GM23338 (cell line): ENCODE measurements at regions not wholly inside any gene's neighbourhood (a gene's known extent, or its start where the extent isn't known, plus 50 kb on each side); places are given as distances from the start of the nearest gene placed in this dataset.

Experiments used
- ATAC-seq: fragments of 200-7000 bp; cut with Tn5 transposase; 3 replicates; pipeline ENCODE4 v1.9.1; 2020
- DNase-seq: peaks from one replicate; pipeline ENCODE4 v3.0.0-alpha.2; 2015; ENCODE audit warnings: low spot score
- H2AFZ ChIP-seq: fragments of 200-600 bp; sonication (generic); 2 replicates; pipeline ENCODE4 v1.8.0; 2016; ENCODE audit warnings: antibody characterized with exemption, mild to moderate bottlenecking, moderate library complexity
- H3F3A ChIP-seq: fragments of 200-600 bp; sonication (generic); replicated peaks from 2 replicates; pipeline ENCODE4 v1.8.0; 2017; ENCODE audit warnings: antibody characterized with exemption, mixed run types, low read depth
- H3K27ac ChIP-seq: fragments of 200-600 bp; sonication (generic); 2 replicates; pipeline ENCODE4 v1.6.1; 2016; ENCODE audit warnings: low read depth
- H3K27me3 ChIP-seq: fragments of 200-600 bp; sonication (generic); 2 replicates; pipeline ENCODE4 v1.8.0; 2016; ENCODE audit warnings: mild to moderate bottlenecking, mixed run types, moderate library complexity; ENCODE audit not compliant: insufficient read depth
- H3K36me3 ChIP-seq: fragments of 200-600 bp; sonication (generic); 2 replicates; pipeline ENCODE4 v1.8.0; 2016; ENCODE audit warnings: mild to moderate bottlenecking; ENCODE audit not compliant: insufficient read depth
- H3K4me1 ChIP-seq: fragments of 200-600 bp; sonication (generic); 2 replicates; pipeline ENCODE4 v1.8.0; 2016; ENCODE audit warnings: mild to moderate bottlenecking, moderate library complexity; ENCODE audit not compliant: insufficient read depth
- H3K4me2 ChIP-seq: fragments of 200-600 bp; sonication (generic); 2 replicates; pipeline ENCODE4 v1.7.1; 2017; ENCODE audit warnings: mixed run types
- H3K4me3 ChIP-seq: fragments of 200-600 bp; sonication (generic); 2 replicates; pipeline ENCODE4 v1.6.1; 2016; ENCODE audit warnings: mixed run types
- H3K79me2 ChIP-seq: fragments of 200-600 bp; sonication (generic); replicated peaks from 2 replicates; pipeline ENCODE4 v1.8.0; 2017; ENCODE audit warnings: mild to moderate bottlenecking; ENCODE audit not compliant: insufficient read depth
- H3K9me2 ChIP-seq: fragments of 200-600 bp; sonication (generic); 2 replicates; pipeline ENCODE4 v1.8.0; 2017; ENCODE audit not compliant: insufficient read depth
- H4K20me1 ChIP-seq: fragments of 200-600 bp; sonication (generic); replicated peaks from 2 replicates; pipeline ENCODE4 v1.8.0; 2017; ENCODE audit warnings: mild to moderate bottlenecking; ENCODE audit not compliant: insufficient read depth
- H3K27ac Mint-ChIP-seq: 2 replicates; pipeline ENCODE4 v1.8.0; 2020; ENCODE audit warnings: inconsistent platforms, mild to moderate bottlenecking, moderate library complexity, mixed read lengths
- H3K27me3 Mint-ChIP-seq: 3 replicates; pipeline ENCODE4 v1.8.0; 2022; ENCODE audit warnings: low read depth, mild to moderate bottlenecking, moderate library complexity, mixed read lengths, inconsistent platforms; ENCODE audit not compliant: insufficient read depth, poor library complexity
- H3K36me3 Mint-ChIP-seq: 3 replicates; pipeline ENCODE4 v1.8.0; 2021; ENCODE audit warnings: low read depth, mild to moderate bottlenecking, inconsistent platforms, moderate library complexity, mixed read lengths
- H3K4me1 Mint-ChIP-seq: 3 replicates; pipeline ENCODE4 v1.8.0; 2020; ENCODE audit warnings: mild to moderate bottlenecking, inconsistent platforms, mixed read lengths
- H3K4me3 Mint-ChIP-seq: 3 replicates; pipeline ENCODE4 v1.8.0; 2021; ENCODE audit warnings: moderate library complexity, mild to moderate bottlenecking, inconsistent platforms, mixed read lengths
- H3K9me3 Mint-ChIP-seq: 3 replicates; pipeline ENCODE4 v1.8.0; 2020; ENCODE audit warnings: moderate library complexity, mild to moderate bottlenecking, inconsistent platforms, mixed read lengths
- CREB1 ChIP-seq: fragments of 250-450 bp; sonication (Bioruptor Pico); IDR thresholded peaks from 2 replicates; pipeline ENCODE4 v1.5.0; 2020; ENCODE audit warnings: low read depth, mild to moderate bottlenecking, moderate library complexity
- EZH2phosphoT487 ChIP-seq: fragments of 200-600 bp; sonication (generic); IDR thresholded peaks from one replicate; pipeline ENCODE4 v1.8.1; 2018; ENCODE audit warnings: antibody characterized with exemption; ENCODE audit not compliant: unreplicated experiment
- NANOG ChIP-seq: IDR thresholded peaks from 2 replicates; pipeline ENCODE4 v1.6.1; 2016; ENCODE audit warnings: antibody characterized with exemption, borderline replicate concordance
- POLR2AphosphoS5 ChIP-seq: IDR thresholded peaks from 2 replicates; pipeline ENCODE4 v1.6.1; 2016; ENCODE audit warnings: antibody characterized with exemption, low read depth
- STAT1 ChIP-seq: IDR thresholded peaks from one replicate; pipeline ENCODE4 v1.6.1; 2016; ENCODE audit warnings: antibody characterized with exemption; ENCODE audit not compliant: unreplicated experiment
- ZNF114 ChIP-seq: fragments of 250-450 bp; sonication (Bioruptor Pico); IDR thresholded peaks from 2 replicates; pipeline ENCODE4 v1.5.0; 2020; ENCODE audit warnings: mild to moderate bottlenecking, moderate library complexity
- ZNF331 ChIP-seq: fragments of 250-450 bp; sonication (Bioruptor Pico); IDR thresholded peaks from 2 replicates; pipeline ENCODE4 v1.5.0; 2020; ENCODE audit warnings: low read depth, mild to moderate bottlenecking, moderate library complexity
- TF ChIP-seq, protein P1 (sequence below): IDR thresholded peaks from 2 replicates; pipeline ENCODE4 v1.6.1; 2016; ENCODE audit warnings: antibody characterized with exemption
- TF ChIP-seq, protein P2 (sequence below): fragments of 250-450 bp; sonication (Bioruptor Pico); IDR thresholded peaks from 2 replicates; pipeline ENCODE4 v1.5.0; 2020; ENCODE audit warnings: mild to moderate bottlenecking, moderate library complexity

DNA sequence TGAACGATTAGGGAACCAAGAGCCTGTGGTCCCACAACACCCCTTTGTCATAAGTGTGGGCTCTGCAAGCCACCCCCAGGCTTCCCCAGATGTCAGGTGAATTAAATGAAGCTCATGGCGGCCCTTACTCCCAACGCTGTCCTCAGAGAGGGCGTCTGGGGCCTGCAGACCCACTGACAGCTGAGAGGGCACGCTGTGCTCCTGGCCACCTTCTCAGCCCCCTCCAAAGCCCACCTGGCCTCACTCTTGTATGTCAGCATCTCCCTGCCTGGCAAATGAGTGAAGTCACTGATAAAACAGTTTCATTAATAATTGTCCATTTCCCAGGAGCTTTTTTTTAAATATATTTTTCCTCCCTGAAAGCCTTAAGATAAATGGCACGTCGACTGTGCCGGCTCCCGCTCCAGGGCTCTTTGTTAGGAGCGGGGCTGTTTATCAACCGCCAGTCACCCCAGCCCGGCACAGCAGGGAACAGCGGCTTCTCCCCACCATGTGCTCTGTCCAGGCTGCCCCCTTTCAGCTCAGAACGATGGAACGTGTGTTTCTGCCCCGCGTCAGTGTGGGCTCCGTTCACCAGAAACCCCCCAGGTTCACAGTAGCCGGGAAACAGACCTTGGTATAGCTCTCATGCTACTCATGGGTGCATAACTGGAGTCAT is 94.7 kb upstream of the SFSWAP start:
- no peak overlapping the region for H3K4me3 ChIP-seq
- peaks cover 8% of the 10 kb centered on the region for H3K4me1 ChIP-seq
- H2AFZ ChIP-seq = 0 out of 2 replicates have a peak overlapping the region, but pooled peaks have one; percentile 38
- Mint-ChIP-seq H3K4me3 (no peak overlapping the region), H3K27ac (no peak overlapping the region), H3K27me3 (peaks cover 12% of the 10 kb centered on the region), H3K9me3 (no peaks in the 10 kb centered on the region; the same call in 2 of the 3 replicates), H3K4me1 (peaks cover 22% of the 10 kb centered on the region), H3K36me3 (no peaks in the 10 kb centered on the region)
- no peaks in the 10 kb centered on the region for H3F3A ChIP-seq
- H3K36me3 ChIP-seq = no peaks in the 10 kb centered on the region
- DNase-seq = no peak
- no peak overlapping the region for H3K27ac ChIP-seq
- no peaks in the 10 kb centered on the region for H3K27me3 ChIP-seq
- 0 out of 2 replicates have a peak overlapping the region, but pooled peaks have one; percentile 10 for H3K4me2 ChIP-seq
- H3K9me2 ChIP-seq = no peaks in the 10 kb centered on the region
- no peak for ATAC-seq
- TF ChIP-seq CREB1 (CRISPR knock-in tag) = no peak
- TF ChIP-seq NANOG = no peak
- no peak for TF ChIP-seq ZNF114 (CRISPR knock-in tag)
- TF ChIP-seq ZNF331 (CRISPR knock-in tag) = no peak
- H3K79me2 ChIP-seq = no peaks in the 10 kb centered on the region
- no peaks in the 10 kb centered on the region for H4K20me1 ChIP-seq

DNA sequence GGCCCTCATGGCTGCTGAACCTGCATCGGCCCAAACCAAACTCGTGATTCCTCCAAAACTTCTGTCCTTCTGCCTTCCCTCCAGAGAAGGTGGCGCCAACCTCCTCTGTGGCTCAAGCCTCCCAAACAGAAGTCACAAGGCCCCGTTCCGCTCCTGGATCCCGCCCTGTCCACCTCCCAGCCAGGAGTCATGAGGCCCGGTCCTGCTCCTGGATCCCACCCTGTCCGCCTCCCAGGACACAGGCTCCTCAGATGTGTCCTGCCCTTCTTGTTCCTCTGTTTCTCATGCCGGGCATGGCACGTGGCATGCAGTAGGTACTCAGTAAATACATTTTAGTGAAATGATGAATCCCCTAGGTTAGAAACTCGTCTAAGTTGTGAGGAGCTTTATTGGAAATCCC is 94.2 kb upstream of the SFSWAP start:
- Histone ChIP-seq H3F3A (no peaks in the 10 kb centered on the region), H3K9me2 (no peaks in the 10 kb centered on the region), H4K20me1 (no peaks in the 10 kb centered on the region), H3K79me2 (no peaks in the 10 kb centered on the region), H3K27ac (no peak overlapping the region), H2AFZ (no peak overlapping the region), H3K27me3 (no peaks in the 10 kb centered on the region), H3K4me3 (no peak overlapping the region), H3K4me2 (no peak overlapping the region), H3K36me3 (no peaks in the 10 kb centered on the region), H3K4me1 (peaks cover 13% of the 10 kb centered on the region)
- Mint-ChIP-seq H3K36me3 (no peaks in the 10 kb centered on the region), H3K27ac (no peak overlapping the region), H3K9me3 (no peaks in the 10 kb centered on the region; the same call in 2 of the 3 replicates), H3K27me3 (peaks cover 10% of the 10 kb centered on the region), H3K4me1 (peaks cover 25% of the 10 kb centered on the region), H3K4me3 (no peak overlapping the region)
- ATAC-seq (no peak), DNase-seq (no peak)
- TF ChIP-seq POLR2AphosphoS5 (no peak), CREB1 (CRISPR knock-in tag) (no peak), ZNF331 (CRISPR knock-in tag) (no peak), STAT1 (no peak), NANOG (no peak), EZH2phosphoT487 (no peak)
- TF ChIP-seq, protein P1, sequence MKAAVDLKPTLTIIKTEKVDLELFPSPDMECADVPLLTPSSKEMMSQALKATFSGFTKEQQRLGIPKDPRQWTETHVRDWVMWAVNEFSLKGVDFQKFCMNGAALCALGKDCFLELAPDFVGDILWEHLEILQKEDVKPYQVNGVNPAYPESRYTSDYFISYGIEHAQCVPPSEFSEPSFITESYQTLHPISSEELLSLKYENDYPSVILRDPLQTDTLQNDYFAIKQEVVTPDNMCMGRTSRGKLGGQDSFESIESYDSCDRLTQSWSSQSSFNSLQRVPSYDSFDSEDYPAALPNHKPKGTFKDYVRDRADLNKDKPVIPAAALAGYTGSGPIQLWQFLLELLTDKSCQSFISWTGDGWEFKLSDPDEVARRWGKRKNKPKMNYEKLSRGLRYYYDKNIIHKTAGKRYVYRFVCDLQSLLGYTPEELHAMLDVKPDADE = no peak
- TF ChIP-seq, protein P2, sequence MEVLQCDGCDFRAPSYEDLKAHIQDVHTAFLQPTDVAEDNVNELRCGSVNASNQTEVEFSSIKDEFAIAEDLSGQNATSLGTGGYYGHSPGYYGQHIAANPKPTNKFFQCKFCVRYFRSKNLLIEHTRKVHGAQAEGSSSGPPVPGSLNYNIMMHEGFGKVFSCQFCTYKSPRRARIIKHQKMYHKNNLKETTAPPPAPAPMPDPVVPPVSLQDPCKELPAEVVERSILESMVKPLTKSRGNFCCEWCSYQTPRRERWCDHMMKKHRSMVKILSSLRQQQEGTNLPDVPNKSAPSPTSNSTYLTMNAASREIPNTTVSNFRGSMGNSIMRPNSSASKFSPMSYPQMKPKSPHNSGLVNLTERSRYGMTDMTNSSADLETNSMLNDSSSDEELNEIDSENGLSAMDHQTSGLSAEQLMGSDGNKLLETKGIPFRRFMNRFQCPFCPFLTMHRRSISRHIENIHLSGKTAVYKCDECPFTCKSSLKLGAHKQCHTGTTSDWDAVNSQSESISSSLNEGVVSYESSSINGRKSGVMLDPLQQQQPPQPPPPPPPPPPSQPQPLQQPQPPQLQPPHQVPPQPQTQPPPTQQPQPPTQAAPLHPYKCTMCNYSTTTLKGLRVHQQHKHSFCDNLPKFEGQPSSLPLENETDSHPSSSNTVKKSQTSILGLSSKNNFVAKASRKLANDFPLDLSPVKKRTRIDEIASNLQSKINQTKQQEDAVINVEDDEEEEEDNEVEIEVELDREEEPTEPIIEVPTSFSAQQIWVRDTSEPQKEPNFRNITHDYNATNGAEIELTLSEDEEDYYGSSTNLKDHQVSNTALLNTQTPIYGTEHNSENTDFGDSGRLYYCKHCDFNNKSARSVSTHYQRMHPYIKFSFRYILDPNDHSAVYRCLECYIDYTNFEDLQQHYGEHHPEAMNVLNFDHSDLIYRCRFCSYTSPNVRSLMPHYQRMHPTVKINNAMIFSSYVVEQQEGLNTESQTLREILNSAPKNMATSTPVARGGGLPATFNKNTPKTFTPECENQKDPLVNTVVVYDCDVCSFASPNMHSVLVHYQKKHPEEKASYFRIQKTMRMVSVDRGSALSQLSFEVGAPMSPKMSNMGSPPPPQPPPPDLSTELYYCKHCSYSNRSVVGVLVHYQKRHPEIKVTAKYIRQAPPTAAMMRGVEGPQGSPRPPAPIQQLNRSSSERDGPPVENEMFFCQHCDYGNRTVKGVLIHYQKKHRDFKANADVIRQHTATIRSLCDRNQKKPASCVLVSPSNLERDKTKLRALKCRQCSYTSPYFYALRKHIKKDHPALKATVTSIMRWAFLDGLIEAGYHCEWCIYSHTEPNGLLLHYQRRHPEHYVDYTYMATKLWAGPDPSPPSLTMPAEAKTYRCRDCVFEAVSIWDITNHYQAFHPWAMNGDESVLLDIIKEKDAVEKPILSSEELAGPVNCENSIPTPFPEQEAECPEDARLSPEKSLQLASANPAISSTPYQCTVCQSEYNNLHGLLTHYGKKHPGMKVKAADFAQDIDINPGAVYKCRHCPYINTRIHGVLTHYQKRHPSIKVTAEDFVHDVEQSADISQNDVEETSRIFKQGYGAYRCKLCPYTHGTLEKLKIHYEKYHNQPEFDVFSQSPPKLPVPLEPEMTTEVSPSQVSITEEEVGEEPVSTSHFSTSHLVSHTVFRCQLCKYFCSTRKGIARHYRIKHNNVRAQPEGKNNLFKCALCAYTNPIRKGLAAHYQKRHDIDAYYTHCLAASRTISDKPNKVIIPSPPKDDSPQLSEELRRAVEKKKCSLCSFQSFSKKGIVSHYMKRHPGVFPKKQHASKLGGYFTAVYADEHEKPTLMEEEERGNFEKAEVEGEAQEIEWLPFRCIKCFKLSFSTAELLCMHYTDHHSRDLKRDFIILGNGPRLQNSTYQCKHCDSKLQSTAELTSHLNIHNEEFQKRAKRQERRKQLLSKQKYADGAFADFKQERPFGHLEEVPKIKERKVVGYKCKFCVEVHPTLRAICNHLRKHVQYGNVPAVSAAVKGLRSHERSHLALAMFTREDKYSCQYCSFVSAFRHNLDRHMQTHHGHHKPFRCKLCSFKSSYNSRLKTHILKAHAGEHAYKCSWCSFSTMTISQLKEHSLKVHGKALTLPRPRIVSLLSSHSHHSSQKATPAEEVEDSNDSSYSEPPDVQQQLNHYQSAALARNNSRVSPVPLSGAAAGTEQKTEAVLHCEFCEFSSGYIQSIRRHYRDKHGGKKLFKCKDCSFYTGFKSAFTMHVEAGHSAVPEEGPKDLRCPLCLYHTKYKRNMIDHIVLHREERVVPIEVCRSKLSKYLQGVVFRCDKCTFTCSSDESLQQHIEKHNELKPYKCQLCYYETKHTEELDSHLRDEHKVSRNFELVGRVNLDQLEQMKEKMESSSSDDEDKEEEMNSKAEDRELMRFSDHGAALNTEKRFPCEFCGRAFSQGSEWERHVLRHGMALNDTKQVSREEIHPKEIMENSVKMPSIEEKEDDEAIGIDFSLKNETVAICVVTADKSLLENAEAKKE (CRISPR knock-in tag) = no peak
